Activated CD8-positive, alpha-beta memory T cell treated with anti-CD3 and anti-CD28 coated beads, Interleukin-2, amount 50 U/mL, for 4 hours (primary cell): ENCODE measurements at regions not wholly inside any gene's neighbourhood (a gene's known extent, or its start where the extent isn't known, plus 50 kb on each side); places are given as distances from the start of the nearest gene placed in this dataset.
"Not testable (repeated sequence)": the region's sequence is repeated elsewhere in the genome, so short reads cannot be mapped to it uniquely, and the experiment has no call there.

Source experiments
- DNase-seq: peaks from one replicate; pipeline ENCODE4 v3.0.0-alpha.2; 2020

GRCh38 chr1:30229960-30230359 is 493.4 kb downstream of the MATN1 start:
- no peak for DNase-seq

- no peak for DNase-seq
Measured at GRCh38 chr1:30229557-30229956, 493.8 kb downstream of the MATN1 start.

GRCh38 chr1:30226648-30227047 is 496.7 kb downstream of the MATN1 start:
- DNase-seq, result no peak

- DNase-seq, result no peak
Measured at GRCh38 chr1:30225357-30225756, 498.0 kb downstream of the MATN1 start.

GRCh38 chr1:30219675-30220074 is 503.7 kb downstream of the MATN1 start:
- no peak for DNase-seq

- DNase-seq, result no peak
Measured at GRCh38 chr1:30218438-30218837, 504.9 kb downstream of the MATN1 start.

GRCh38 chr1:30216602-30217001 is 506.8 kb downstream of the MATN1 start:
- DNase-seq, result no peak

GRCh38 chr1:30213936-30214335 is 509.4 kb downstream of the MATN1 start:
- DNase-seq, result no peak

GRCh38 chr1:30207962-30208361 is 515.4 kb downstream of the MATN1 start:
- DNase-seq, result not testable (repeated sequence)

- not testable (repeated sequence) for DNase-seq
Measured at GRCh38 chr1:30206631-30207030, 516.8 kb downstream of the MATN1 start.

GRCh38 chr1:30204916-30205315 is 518.5 kb downstream of the MATN1 start:
- not testable (repeated sequence) for DNase-seq

GRCh38 chr1:30201015-30201414 is 522.4 kb downstream of the MATN1 start:
- no peak for DNase-seq

- no peak for DNase-seq
Measured at GRCh38 chr1:30200161-30200560, 523.2 kb downstream of the MATN1 start.

- DNase-seq, result no peak
Measured at GRCh38 chr1:30199563-30199962, 523.8 kb downstream of the MATN1 start.

GRCh38 chr1:30198795-30199403 is 524.5 kb downstream of the MATN1 start:
- DNase-seq, result no peak

- DNase-seq, result no peak
Measured at GRCh38 chr1:30198451-30198760, 525.0 kb downstream of the MATN1 start.

GRCh38 chr1:30197639-30198450 is 525.5 kb downstream of the MATN1 start:
- DNase-seq, result no peak

- no peak for DNase-seq
Measured at GRCh38 chr1:30196872-30197638, 526.3 kb downstream of the MATN1 start.

- no peak for DNase-seq
Measured at GRCh38 chr1:30196457-30196856, 526.9 kb downstream of the MATN1 start.

- DNase-seq, result no peak
Measured at GRCh38 chr1:30195424-30196134, 527.8 kb downstream of the MATN1 start.

- DNase-seq, result no peak
Measured at GRCh38 chr1:30194741-30195423, 528.5 kb downstream of the MATN1 start.

GRCh38 chr1:30194046-30194619 is 529.3 kb downstream of the MATN1 start:
- DNase-seq, result no peak
